Upper lobe of left lung (tissue), 6 donors: ENCODE measurements at regions not wholly inside any gene's neighbourhood (a gene's known extent, or its start where the extent isn't known, plus 50 kb on each side); places are given as distances from the start of the nearest gene placed in this dataset.

ENCODE experiments used
- ATAC-seq, 2 donors: fragments of 200-7000 bp; cut with Tn5 transposase; one replicate each; pipeline ENCODE4 v1.9.1; 2022; ENCODE audit warnings: mild to moderate bottlenecking in 2 of 2, moderate library complexity in 2 of 2; ENCODE audit not compliant: low FRiP score in 2 of 2
- DNase-seq, 2 donors: peaks; one replicate each; pipeline ENCODE4 v3.0.0-alpha.2; 2019 to 2020
- H3K27ac ChIP-seq, 4 donors: fragments of 200-600 bp; sonication (generic); one replicate each; pipeline ENCODE4 v1.5.1; 2016 to 2019
- H3K27me3 ChIP-seq, 4 donors: fragments of 200-600 bp; sonication (generic); one replicate each; pipeline ENCODE4 v1.5.1; 2017 to 2019
- H3K36me3 ChIP-seq, 4 donors: fragments of 200-600 bp; sonication (generic); one replicate each; pipeline ENCODE4 v1.5.1; 2016 to 2019
- H3K4me1 ChIP-seq, 4 donors: fragments of 200-600 bp; sonication (generic); one replicate each; pipeline ENCODE4 v1.5.1; 2018 to 2019
- H3K4me3 ChIP-seq, 4 donors: fragments of 200-600 bp; sonication (generic); one replicate each; pipeline ENCODE4 v1.5.1; 2017 to 2019; ENCODE audit warnings: mild to moderate bottlenecking in 2 of 4, moderate library complexity in 1 of 4
- H3K9me3 ChIP-seq, 4 donors: fragments of 200-600 bp; sonication (generic); one replicate each; pipeline ENCODE4 v1.5.1; 2018 to 2019
- CTCF ChIP-seq, 6 experiments: fragments of 450-650 bp in 4 of 6; fragments of 200-600 bp in 2 of 6; sonication (generic) in 2 of 6; IDR thresholded peaks; one replicate each; pipeline ENCODE4 v1.5.1; 2016 to 2019; ENCODE audit warnings: antibody characterized with exemption in 6 of 6
- EP300 ChIP-seq, 4 donors: sonication (generic); formaldehyde crosslinking; IDR thresholded peaks; one replicate each; pipeline ENCODE4 v1.5.1; 2017; ENCODE audit warnings: antibody characterized with exemption in 4 of 4, control low read depth in 2 of 4
- POLR2A ChIP-seq, 4 donors: fragments of 450-650 bp; IDR thresholded peaks; one replicate each; pipeline ENCODE4 v1.5.1; 2016 to 2017; ENCODE audit warnings: antibody characterized with exemption in 4 of 4, mild to moderate bottlenecking in 2 of 4
- POLR2AphosphoS5 ChIP-seq, 2 donors: sonication (generic); formaldehyde crosslinking; IDR thresholded peaks; one replicate each; pipeline ENCODE4 v1.5.1; 2017; ENCODE audit warnings: antibody characterized with exemption in 2 of 2
- WGBS, 2 donors: methylation state at CpG; one replicate each; pipeline ENCODE4 v1.1.5; 2017 to 2018; 5-methylcytosine and 5-hydroxymethylcytosine counted together
- donor health status: DM: no; HTN: no; CAD: no; lungs with moderate emphysema.
- donor health status: DM: no; HTN: yes; CAD: no; lungs with severe emphysema.

- 36 to 60% methylated on average over 1 of the region's 1 CpG for WGBS, 2 donors
- no peak for DNase-seq
Observed at GRCh38 chr18:34311468-34311867, 86.8 kb upstream of the NOL4 start.

GRCh38 chr18:34314847-34315246, 90.1 kb upstream of the NOL4 start:
- DNase-seq: no peak
- no peaks in the 10 kb centered on the region for H3K4me1 ChIP-seq
- no peak overlapping the region for H3K4me3 ChIP-seq
- H3K36me3 ChIP-seq: no peaks in the 10 kb centered on the region
- no peaks in the 10 kb centered on the region for H3K27me3 ChIP-seq
- no peak for ATAC-seq
- no peak overlapping the region for H3K27ac ChIP-seq
- TF ChIP-seq POLR2A (IDR thresholded peaks at IDR 0.05) (no peak), EP300 (IDR thresholded peaks at IDR 0.05) (no peak), CTCF (IDR thresholded peaks at IDR 0.05) (no peak), POLR2AphosphoS5 (IDR thresholded peaks at IDR 0.05) (no peak)
- H3K9me3 ChIP-seq: no peaks in the 10 kb centered on the region
- WGBS, 2 donors: 91 to 93% methylated on average over 4 of the region's 4 CpGs

More at GRCh38 chr18:34311468-34311867, 86.8 kb upstream of the NOL4 start:
- Histone ChIP-seq H3K4me3 (no peak overlapping the region), H3K36me3 (no peaks in the 10 kb centered on the region), H3K4me1 (no peaks in the 10 kb centered on the region), H3K27me3 (no peaks in the 10 kb centered on the region), H3K9me3 (no peaks in the 10 kb centered on the region), H3K27ac (no peak overlapping the region)
- no peak for ATAC-seq
- TF ChIP-seq CTCF (IDR thresholded peaks at IDR 0.05): no peak
- no peak for TF ChIP-seq POLR2AphosphoS5 (IDR thresholded peaks at IDR 0.05)
- no peak for TF ChIP-seq EP300 (IDR thresholded peaks at IDR 0.05)
- no peak for TF ChIP-seq POLR2A (IDR thresholded peaks at IDR 0.05)

GRCh38 chr18:34315591-34316352, 91.1 kb upstream of the NOL4 start:
- ATAC-seq (no peak), DNase-seq (no peak)
- no peak overlapping the region for H3K27ac ChIP-seq
- H3K27me3 ChIP-seq: no peaks in the 10 kb centered on the region
- no peaks in the 10 kb centered on the region for H3K36me3 ChIP-seq
- no peaks in the 10 kb centered on the region for H3K9me3 ChIP-seq
- H3K4me3 ChIP-seq: no peak overlapping the region
- no peak for TF ChIP-seq CTCF (IDR thresholded peaks at IDR 0.05)
- no peak for TF ChIP-seq EP300 (IDR thresholded peaks at IDR 0.05)
- no peak for TF ChIP-seq POLR2A (IDR thresholded peaks at IDR 0.05)
- no peak for TF ChIP-seq POLR2AphosphoS5 (IDR thresholded peaks at IDR 0.05)
- H3K4me1 ChIP-seq: no peaks in the 10 kb centered on the region
- WGBS, 2 donors: 81 to 86% methylated on average over 6 of the region's 6 CpGs

GRCh38 chr18:34320267-34320666, 95.6 kb upstream of the NOL4 start:
- Histone ChIP-seq H3K27me3 (no peaks in the 10 kb centered on the region), H3K4me1 (no peaks in the 10 kb centered on the region), H3K27ac (no peak overlapping the region), H3K9me3 (no peaks in the 10 kb centered on the region), H3K36me3 (no peaks in the 10 kb centered on the region), H3K4me3 (no peak overlapping the region)
- ATAC-seq: no peak
- no peak for DNase-seq
- WGBS, 2 donors: 72 to 84% methylated on average over 2 of the region's 2 CpGs
- TF ChIP-seq POLR2A (IDR thresholded peaks at IDR 0.05): no peak
- TF ChIP-seq POLR2AphosphoS5 (IDR thresholded peaks at IDR 0.05): no peak
- TF ChIP-seq EP300 (IDR thresholded peaks at IDR 0.05): no peak
- no peak for TF ChIP-seq CTCF (IDR thresholded peaks at IDR 0.05)

- Histone ChIP-seq H3K36me3 (no peaks in the 10 kb centered on the region), H3K4me3 (no peak overlapping the region), H3K27me3 (no peaks in the 10 kb centered on the region), H3K27ac (no peak overlapping the region), H3K9me3 (no peaks in the 10 kb centered on the region), H3K4me1 (no peaks in the 10 kb centered on the region)
- no peak for DNase-seq
- WGBS, 2 donors: 67 to 68% methylated on average over 2 of the region's 2 CpGs
- ATAC-seq: peak in 1 of 2 donors; percentile 14
- TF ChIP-seq POLR2AphosphoS5 (IDR thresholded peaks at IDR 0.05) (no peak), EP300 (IDR thresholded peaks at IDR 0.05) (no peak), POLR2A (IDR thresholded peaks at IDR 0.05) (no peak), CTCF (IDR thresholded peaks at IDR 0.05) (no peak)
Observed at GRCh38 chr18:34321066-34321465, 96.4 kb upstream of the NOL4 start.
